LNCaP clone FGC (cell line): ENCODE measurements at regions not wholly inside any gene's neighbourhood (a gene's known extent, or its start where the extent isn't known, plus 50 kb on each side); places are given as distances from the start of the nearest gene placed in this dataset.

Experiments used
- DNase-seq: peaks from one replicate; pipeline ENCODE4 v3.0.0-alpha.2; 2011; ENCODE audit warnings: low read depth
- H3K4me3 ChIP-seq: 2 replicates; pipeline ENCODE4 v1.5.1; 2011; ENCODE audit warnings: mild to moderate bottlenecking, low read depth, low read length, control low read depth
- CTCF ChIP-seq: IDR thresholded peaks from 2 replicates; pipeline ENCODE4 v1.5.1; 2012; ENCODE audit warnings: mild to moderate bottlenecking; ENCODE audit not compliant: control insufficient read depth, insufficient read depth; ENCODE audit errors: extremely low read depth

- no peak for DNase-seq
- no peak for TF ChIP-seq CTCF
Measured at GRCh38 chr1:75984781-75985180, 52.6 kb upstream of the ASB17 start.

GRCh38 chr1:75985827-75986226 is 53.6 kb upstream of the ASB17 start:
- no peak for DNase-seq
- no peak overlapping the region for H3K4me3 ChIP-seq
- no peak for TF ChIP-seq CTCF

More at GRCh38 chr1:75984781-75985180, 52.6 kb upstream of the ASB17 start:
- H3K4me3 ChIP-seq = no peak overlapping the region

- H3K4me3 ChIP-seq = no peak overlapping the region
- DNase-seq = no peak
- TF ChIP-seq CTCF = no peak
Measured at GRCh38 chr1:75986478-75986877, 54.3 kb upstream of the ASB17 start.

GRCh38 chr1:75989121-75989520 is 56.9 kb upstream of the ASB17 start:
- no peak for DNase-seq
- no peak for TF ChIP-seq CTCF
- H3K4me3 ChIP-seq = no peak overlapping the region

- no peak for TF ChIP-seq CTCF
- no peak overlapping the region for H3K4me3 ChIP-seq
- no peak for DNase-seq
Measured at GRCh38 chr1:75990686-75991085, 58.5 kb upstream of the ASB17 start.

- TF ChIP-seq CTCF = peak; percentile 96
- DNase-seq = peak; percentile 76
- H3K4me3 ChIP-seq = no peak overlapping the region
Measured at GRCh38 chr1:75991497-75992114, 59.4 kb upstream of the ASB17 start.

GRCh38 chr1:75992312-75992711 is 60.1 kb upstream of the ASB17 start:
- H3K4me3 ChIP-seq = no peak overlapping the region
- no peak for DNase-seq
- no peak for TF ChIP-seq CTCF
